HG02840 (cell line): ENCODE measurements at regions not wholly inside any gene's neighbourhood (a gene's known extent, or its start where the extent isn't known, plus 50 kb on each side); places are given as distances from the start of the nearest gene placed in this dataset.
"Not testable (repeated sequence)": the region's sequence is repeated elsewhere in the genome, so short reads cannot be mapped to it uniquely, and the experiment has no call there.

Source experiments
- ATAC-seq: cut with Tn5 transposase; IDR thresholded peaks from one replicate; pipeline ENCODE4 v1.9.1; 2021; ENCODE audit warnings: mild to moderate bottlenecking, moderate library complexity, moderate number of reproducible peaks; ENCODE audit not compliant: unreplicated experiment, low FRiP score

DNA sequence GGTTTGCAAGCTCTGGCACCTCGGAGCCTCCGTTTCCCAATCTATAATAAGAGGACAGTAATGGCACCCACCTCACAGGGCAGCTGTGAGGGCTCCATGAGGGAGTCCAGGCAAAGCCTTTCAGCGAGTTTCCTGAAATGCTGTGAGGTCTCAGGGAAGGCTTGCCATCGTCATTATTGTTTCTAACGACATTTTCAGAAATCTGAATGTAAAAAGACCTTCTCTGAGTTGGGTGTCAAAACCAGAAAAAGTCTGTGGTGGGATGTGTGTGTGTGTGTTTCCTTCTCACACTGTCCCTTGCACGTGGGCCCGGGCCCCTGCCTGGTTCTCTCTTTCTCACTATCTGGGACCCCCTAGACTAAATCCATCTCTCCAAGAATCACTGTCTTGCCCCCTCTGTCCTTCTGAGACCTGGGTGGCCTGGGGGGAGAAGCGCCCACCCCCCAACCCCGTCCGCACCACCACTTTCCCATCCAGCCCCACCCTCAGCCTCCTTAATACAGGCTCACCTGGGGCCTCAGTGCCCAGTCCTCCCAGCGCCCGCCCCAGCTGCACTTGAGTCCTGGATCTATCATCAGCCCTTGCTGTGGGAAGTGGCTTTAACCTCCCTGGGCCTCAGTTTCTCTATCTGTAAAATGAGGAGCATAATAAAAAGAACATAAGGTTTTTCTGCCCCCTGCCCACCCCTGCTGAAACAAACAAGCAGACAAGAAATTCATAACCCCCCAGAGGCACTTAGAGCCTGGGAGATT is 180.3 kb downstream of the C9orf50 start:
- ATAC-seq, result no peak

GRCh38 chr9:129439242-129439641 is 181.7 kb downstream of the C9orf50 start:
- no peak for ATAC-seq

GRCh38 chr9:129437626-129438323 is 183.1 kb downstream of the C9orf50 start:
- ATAC-seq, result no peak

DNA sequence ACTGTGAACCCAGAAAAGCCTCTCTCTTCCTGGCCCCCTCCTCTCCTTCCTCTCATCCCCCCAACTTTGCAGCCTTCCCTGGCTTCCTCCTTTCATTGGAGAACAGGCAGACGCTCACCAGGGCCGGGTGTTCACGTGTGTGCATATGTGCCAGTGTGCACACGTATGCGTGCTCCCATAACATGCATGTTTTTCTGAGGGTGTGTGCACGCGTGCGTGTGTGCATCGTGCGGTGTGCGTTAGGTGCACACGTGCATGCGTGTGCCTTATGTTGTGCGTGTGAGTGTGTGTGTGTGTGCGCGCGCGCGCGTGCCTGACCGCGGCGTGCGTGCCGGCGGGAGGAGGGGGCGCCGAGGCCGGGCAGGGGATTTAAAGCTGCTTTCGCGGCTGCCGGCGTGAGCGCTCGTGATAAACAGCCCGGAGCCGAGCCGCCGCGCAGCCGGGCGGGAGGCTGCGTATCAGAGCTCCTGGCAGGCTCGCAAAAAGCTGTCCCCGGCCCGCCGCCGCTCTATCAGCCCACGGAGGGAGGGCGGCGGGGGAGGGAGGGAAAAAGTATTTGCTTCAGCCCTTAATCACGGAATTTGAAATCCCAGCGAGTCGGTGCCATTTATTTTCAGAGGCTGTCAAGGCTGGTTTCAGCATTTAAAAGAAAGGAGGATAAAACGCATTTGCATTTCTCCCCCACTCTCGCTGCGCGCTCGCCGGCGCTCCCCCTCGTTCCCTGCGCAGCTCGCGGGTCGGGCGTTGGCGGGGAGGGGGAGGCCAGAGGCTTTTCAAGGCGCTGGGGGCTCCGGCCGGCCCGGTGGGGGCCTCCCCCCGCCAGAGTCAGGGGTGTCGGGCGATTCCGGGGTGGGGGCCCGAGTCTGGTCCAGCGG is 183.9 kb downstream of the C9orf50 start:
- no peak for ATAC-seq

GRCh38 chr9:129435988-129436717 is 184.7 kb downstream of the C9orf50 start:
- ATAC-seq, result no peak

DNA sequence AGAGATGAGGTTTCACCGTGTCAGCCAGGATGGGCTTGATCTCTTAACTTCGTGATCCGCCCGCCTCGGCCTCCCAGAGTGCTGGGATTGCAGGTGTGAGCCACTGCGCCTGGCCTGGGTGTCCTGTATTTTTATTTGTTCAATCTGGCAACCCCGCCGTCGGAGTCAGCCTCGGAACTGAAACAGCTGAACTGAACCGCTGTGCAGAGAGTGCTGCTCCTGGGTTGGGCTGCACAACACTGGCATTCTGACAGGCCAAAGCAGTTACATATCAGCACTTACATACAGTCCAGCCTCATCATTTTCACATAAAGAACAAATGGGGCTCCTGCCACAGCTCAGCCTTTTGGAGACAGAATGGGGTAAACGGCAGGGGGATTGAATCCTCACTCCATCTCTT is 185.6 kb downstream of the C9orf50 start:
- no peak for ATAC-seq

- no peak for ATAC-seq
These were observed 186.7 kb downstream of the C9orf50 start for GRCh38 chr9:129434187-129434586.

- ATAC-seq, result no peak
These were observed 188.4 kb downstream of the C9orf50 start for GRCh38 chr9:129432297-129433154.

DNA sequence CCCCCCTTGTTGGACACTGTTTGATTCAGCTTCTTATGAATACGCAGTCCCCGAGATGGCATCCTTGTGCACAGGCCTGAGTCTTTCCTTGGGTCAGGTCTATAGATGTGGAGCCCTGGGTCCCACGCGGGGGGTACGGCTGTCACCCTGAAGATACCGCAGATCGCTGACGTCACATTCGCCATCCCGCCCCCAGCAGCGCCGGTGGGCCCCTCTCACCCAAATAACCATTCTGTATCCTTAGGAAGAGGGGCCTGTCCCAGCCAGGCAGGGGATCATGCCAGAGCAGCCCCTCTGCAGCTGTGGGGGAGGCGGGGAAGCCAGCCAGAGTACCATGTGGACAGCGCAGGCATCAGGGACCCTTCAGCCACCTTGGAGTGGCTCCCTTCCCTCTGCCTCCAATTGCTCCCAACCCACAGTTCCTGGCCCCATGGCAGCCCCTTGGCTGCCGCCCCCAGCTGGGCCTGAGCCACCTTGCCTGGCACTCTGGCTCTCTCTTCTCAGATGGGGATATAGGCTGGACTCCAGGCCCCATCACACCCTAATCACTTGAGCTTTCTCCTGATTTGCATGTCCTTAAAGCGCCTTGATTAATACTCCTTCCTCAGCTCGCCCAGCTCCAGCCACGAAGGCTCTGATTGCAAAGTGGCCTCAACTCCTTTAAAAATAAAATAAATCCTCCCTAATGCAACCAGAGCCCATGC is 189.8 kb downstream of the C9orf50 start:
- ATAC-seq, result no peak

DNA sequence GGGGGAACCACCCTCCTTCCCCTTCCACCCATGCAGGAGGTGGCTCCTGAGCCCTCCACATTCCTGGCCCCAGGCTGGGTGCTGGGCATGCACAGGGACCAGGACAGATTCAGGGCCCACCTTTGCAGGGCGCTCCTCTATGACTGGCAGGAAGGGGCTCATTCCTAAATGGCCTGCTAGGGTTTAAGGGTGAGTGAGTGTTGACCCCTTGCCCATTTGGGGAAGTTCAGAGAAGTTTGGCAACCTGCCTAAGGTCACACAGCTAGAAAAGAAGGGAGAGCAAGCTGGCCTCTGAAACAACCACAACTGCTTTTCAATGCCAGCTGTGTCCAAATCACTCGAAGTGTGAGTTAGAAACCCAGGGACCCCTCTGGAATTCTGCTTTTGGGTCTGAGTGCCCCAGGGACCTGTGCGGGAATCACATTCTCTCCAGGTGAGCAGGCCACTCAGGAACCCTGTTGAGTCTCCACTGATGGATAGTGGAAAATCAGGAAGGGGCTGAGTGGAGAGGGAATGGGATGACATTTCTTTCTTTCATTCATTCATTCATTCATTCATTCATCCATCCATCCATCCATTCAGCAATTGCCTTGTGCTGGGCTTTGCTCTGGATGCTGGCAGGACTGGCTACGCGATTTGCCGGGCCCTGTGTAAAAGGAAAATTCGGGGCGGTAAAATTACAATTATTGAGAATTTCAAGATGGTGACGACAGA is 191.9 kb downstream of the C9orf50 start:
- ATAC-seq, result no peak

- ATAC-seq, result no peak
These were observed 193.8 kb downstream of the C9orf50 start for GRCh38 chr9:129427149-129427548.

DNA sequence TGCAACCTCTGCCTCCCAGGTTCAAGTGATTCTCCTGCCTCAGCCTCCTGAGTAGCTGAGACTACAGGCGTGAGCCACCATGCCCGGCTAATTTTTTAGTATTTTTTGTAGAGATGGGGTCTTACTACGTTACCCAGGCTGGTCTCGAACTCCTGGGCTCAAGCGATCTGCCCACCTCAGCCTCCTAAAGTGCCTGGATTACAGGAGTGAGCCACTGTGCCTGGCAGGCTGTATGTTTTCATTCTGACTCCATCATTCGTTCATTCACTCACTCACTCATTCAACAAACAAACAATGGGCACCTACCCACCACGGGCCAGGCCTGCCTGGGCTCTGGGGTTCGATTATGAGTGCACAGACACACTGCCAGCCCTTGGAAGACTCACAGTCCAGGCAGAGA is 197.1 kb downstream of the C9orf50 start:
- not testable (repeated sequence) for ATAC-seq

DNA sequence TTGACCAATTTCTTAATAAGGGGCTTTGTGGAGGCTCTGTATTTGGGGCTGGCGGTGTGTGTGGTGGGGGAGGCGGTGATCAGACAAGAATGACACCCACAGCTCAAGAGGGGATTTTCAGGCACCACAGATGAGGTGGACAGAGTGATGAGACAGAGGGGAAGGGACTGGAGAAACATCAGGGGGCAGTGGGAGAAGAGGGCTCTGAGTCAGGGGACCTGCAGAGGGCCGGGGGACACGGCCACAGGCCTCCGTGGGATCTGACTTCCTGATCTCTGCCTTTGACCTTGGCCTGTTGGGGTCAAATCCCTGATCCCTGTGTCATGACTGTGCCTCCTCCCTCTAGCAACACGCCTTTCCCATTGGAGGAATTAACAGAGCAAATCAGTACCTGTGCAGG is 197.7 kb downstream of the C9orf50 start:
- ATAC-seq, result no peak

DNA sequence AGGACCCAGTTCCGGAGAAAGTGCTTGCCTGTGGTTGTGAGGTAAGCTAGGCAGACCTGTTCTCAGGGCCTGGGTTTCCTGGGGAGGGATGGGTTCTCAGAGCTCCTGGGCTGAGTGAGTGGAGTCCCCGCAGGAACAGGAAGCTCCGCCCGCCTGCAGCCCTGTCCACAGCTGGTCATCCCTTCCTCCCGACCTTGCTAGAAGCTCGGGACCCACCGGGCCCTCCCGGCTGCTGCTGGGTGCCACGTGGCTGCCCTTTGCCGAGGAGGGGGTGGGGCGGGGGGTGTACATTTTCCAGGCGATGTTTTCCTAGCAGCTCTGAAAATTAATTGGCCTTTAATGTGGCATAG is 198.1 kb downstream of the C9orf50 start:
- ATAC-seq, result no peak

- ATAC-seq, result no peak
These were observed 198.7 kb downstream of the C9orf50 start for GRCh38 chr9:129422032-129422842.

- ATAC-seq, result no peak
These were observed 199.5 kb downstream of the C9orf50 start for GRCh38 chr9:129421371-129421770.

GRCh38 chr9:129420721-129421120 is 200.2 kb downstream of the C9orf50 start:
- no peak for ATAC-seq
